HEK293T (cell line): ENCODE measurements at regions not wholly inside any gene's neighbourhood (a gene's known extent, or its start where the extent isn't known, plus 50 kb on each side); places are given as distances from the start of the nearest gene placed in this dataset.

Experiments used
- BHLHE40 ChIP-seq: fragments of 450-650 bp; IDR thresholded peaks from 2 replicates; pipeline ENCODE4 v1.6.1; 2016; ENCODE audit warnings: mild to moderate bottlenecking, moderate library complexity, borderline replicate concordance
- CTBP1 ChIP-seq: fragments of 450-650 bp; IDR thresholded peaks from 2 replicates; pipeline ENCODE4 v1.6.1; 2016; ENCODE audit warnings: borderline replicate concordance
- HDGF ChIP-seq: fragments of 450-650 bp; IDR thresholded peaks from 2 replicates; pipeline ENCODE4 v1.6.1; 2017; ENCODE audit warnings: antibody characterized with exemption, borderline replicate concordance
- SUZ12 ChIP-seq: fragments of 450-650 bp; IDR thresholded peaks from 2 replicates; pipeline ENCODE4 v1.6.1; 2016; ENCODE audit warnings: mild to moderate bottlenecking

DNA sequence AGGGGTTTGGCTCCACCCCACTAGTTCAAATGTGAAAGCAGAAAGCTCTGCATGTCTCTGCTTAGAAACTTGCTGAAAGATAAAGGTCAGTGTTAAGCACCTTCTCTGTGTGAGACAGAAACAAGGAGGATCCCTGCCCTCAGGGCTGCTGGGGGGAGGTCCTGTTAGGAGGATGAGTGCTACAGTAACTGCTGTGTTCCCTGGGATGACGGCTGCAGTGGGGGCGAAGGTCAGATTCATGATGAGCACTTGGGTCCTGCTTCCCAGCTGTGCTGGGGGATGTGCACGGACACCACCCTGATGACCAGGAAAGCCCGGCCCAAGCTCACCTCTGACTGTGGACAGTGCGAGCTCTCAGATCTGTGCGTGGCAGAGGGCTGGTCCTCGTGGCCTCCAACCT is 252.6 kb downstream of the DLL1 start:
- no peak for TF ChIP-seq SUZ12
- no peak for TF ChIP-seq BHLHE40
- no peak for TF ChIP-seq HDGF
- TF ChIP-seq CTBP1 = no peak
